HCT116 (cell line): ENCODE measurements at regions not wholly inside any gene's neighbourhood (a gene's known extent, or its start where the extent isn't known, plus 50 kb on each side); places are given as distances from the start of the nearest gene placed in this dataset.

Experiments used
- ATAC-seq: fragments of 200-7000 bp; cut with Tn5 transposase; 2 replicates; pipeline ENCODE4 v1.9.1; 2020; ENCODE audit warnings: mild to moderate bottlenecking, moderate library complexity
- BruUV-seq: library from RNA; stranded (reverse); fragments of 400-500 nt; replicated peaks from 2 replicates; lab custom pipeline; 2021; lab: Mats Ljungman, UMichigan
- CTCF ChIA-PET: fragments of 300-600 bp; sonication (Branson Sonifier 250); formaldehyde crosslinking; loops from one replicate; lab custom pipeline; 2021; ENCODE audit warnings: antibody characterized with exemption; lab: Charles Lee
- POLR2A ChIA-PET: fragments of 300-600, 350-600 bp; sonication (Branson Sonifier 250); formaldehyde crosslinking; loops from one replicate; lab custom pipeline; 2021; ENCODE audit warnings: antibody characterized with exemption; lab: Charles Lee
- RAD21 ChIA-PET, 2 experiments: fragments of 300-600 bp; sonication (Branson Sonifier 250); formaldehyde crosslinking; loops; one replicate each; lab custom pipeline; 2023; ENCODE audit warnings: low total read pairs in 2 of 2; ENCODE audit not compliant: uncharacterized antibody in 2 of 2, unreplicated experiment in 2 of 2, low non-redundant PET in 1 of 2; lab: Charles Lee
- DNase-seq: peaks from one replicate; pipeline ENCODE4 v3.0.0-alpha.2; 2010; ENCODE audit warnings: low read depth, low spot score
- H2AFZ ChIP-seq: fragments of 200-600 bp; shearing (Covaris generic), sonication (generic); 2 replicates; pipeline ENCODE4 v1.6.1; 2017; ENCODE audit warnings: low read depth, mixed run types, mixed read lengths, antibody characterized with exemption, low read length; ENCODE audit not compliant: poor library complexity, severe bottlenecking
- H3K27ac ChIP-seq: 2 replicates; pipeline ENCODE4 v1.5.1; 2012; ENCODE audit warnings: low read depth, low read length
- H3K27me3 ChIP-seq: fragments of 200-600 bp; sonication (generic); 2 replicates; pipeline ENCODE4 v1.6.1; 2016; ENCODE audit warnings: mixed run types, low read length, mixed read lengths; ENCODE audit not compliant: insufficient read depth
- H3K36me3 ChIP-seq, 2 experiments: fragments of 200-500 bp in 1 of 2; fragments of 200-600 bp in 1 of 2; sonication (Bioruptor generic) in 1 of 2; sonication (generic) in 1 of 2; 2 replicates each; pipeline versions ENCODE4 v1.5.1 to v1.6.1; 2014 to 2016; ENCODE audit warnings: low read length in 2 of 2, inconsistent platforms in 1 of 2, mixed read lengths in 1 of 2, mixed run types in 1 of 2; ENCODE audit not compliant: insufficient read depth in 2 of 2, control insufficient read depth in 1 of 2
- H3K4me1 ChIP-seq, 2 experiments: fragments of 200-600 bp in 1 of 2; sonication (generic) in 1 of 2; 2 replicates each; pipeline versions ENCODE4 v1.5.1 to v1.6.1; 2012 to 2017; ENCODE audit warnings: low read length in 2 of 2, inconsistent platforms in 1 of 2, mild to moderate bottlenecking in 1 of 2, mixed read lengths in 1 of 2, mixed run types in 1 of 2, moderate library complexity in 1 of 2; ENCODE audit not compliant: insufficient read depth in 2 of 2, control insufficient read depth in 1 of 2
- H3K4me2 ChIP-seq: fragments of 200-600 bp; sonication (generic); 2 replicates; pipeline ENCODE4 v1.6.1; 2017; ENCODE audit warnings: mixed run types, low read length, mixed read lengths
- H3K4me3 ChIP-seq, 2 experiments: fragments of 200-600 bp in 1 of 2; sonication (generic) in 1 of 2; replicated peaks in 1 of 2; 2 replicates each; pipeline ENCODE4 v1.5.1; 2011 to 2016; ENCODE audit warnings: low read length in 2 of 2, control low read depth in 1 of 2, low read depth in 1 of 2, mild to moderate bottlenecking in 1 of 2, mixed read lengths in 1 of 2, mixed run types in 1 of 2
- H3K79me2 ChIP-seq: fragments of 200-600 bp; sonication (generic); 2 replicates; pipeline ENCODE4 v1.6.1; 2017; ENCODE audit warnings: mild to moderate bottlenecking, mixed run types, low read length, moderate library complexity, mixed read lengths; ENCODE audit not compliant: insufficient read depth
- H3K9ac ChIP-seq: fragments of 200-600 bp; sonication (generic); 2 replicates; pipeline ENCODE4 v1.6.1; 2016; ENCODE audit warnings: low read length, mixed read lengths
- H3K9me2 ChIP-seq: fragments of 200-600 bp; sonication (generic), shearing (Covaris generic); 2 replicates; pipeline ENCODE4 v1.6.1; 2017; ENCODE audit warnings: mixed run types, mild to moderate bottlenecking, moderate library complexity; ENCODE audit not compliant: insufficient read depth
- H3K9me3 ChIP-seq, 2 experiments: fragments of 200-500 bp in 1 of 2; fragments of 200-600 bp in 1 of 2; sonication (Bioruptor generic) in 1 of 2; sonication (generic) in 1 of 2; 2 replicates each; pipeline ENCODE4 v1.6.1; 2014 to 2017; ENCODE audit warnings: low read length in 2 of 2, mixed read lengths in 2 of 2, inconsistent platforms in 1 of 2, low read depth in 1 of 2, mild to moderate bottlenecking in 1 of 2, mixed run types in 1 of 2, moderate library complexity in 1 of 2; ENCODE audit not compliant: control insufficient read depth in 1 of 2, insufficient read depth in 1 of 2
- H4K20me1 ChIP-seq: fragments of 200-600 bp; sonication (generic), shearing (Covaris generic); 2 replicates; pipeline ENCODE4 v1.6.1; 2017; ENCODE audit warnings: mixed run types, mild to moderate bottlenecking, moderate library complexity; ENCODE audit not compliant: insufficient read depth
- ATF3 ChIP-seq: IDR thresholded peaks from 2 replicates; pipeline ENCODE4 v1.6.1; 2012
- CTCF ChIP-seq, 3 experiments: fragments of 200-600 bp in 1 of 3; sonication (generic) in 1 of 3; IDR thresholded peaks in 2 of 3; conservative IDR thresholded peaks in 1 of 3; 2 replicates each; pipeline ENCODE4 v1.5.1; 2012 to 2017; ENCODE audit warnings: low read depth in 2 of 3, low read length in 2 of 3, antibody characterized with exemption in 1 of 3, borderline replicate concordance in 1 of 3, control low read depth in 1 of 3, mild to moderate bottlenecking in 1 of 3, mixed read lengths in 1 of 3, mixed run types in 1 of 3, moderate library complexity in 1 of 3; ENCODE audit not compliant: insufficient read depth in 1 of 3
- ELF1 ChIP-seq: IDR thresholded peaks from 2 replicates; pipeline ENCODE4 v1.6.1; 2012; ENCODE audit warnings: low read depth, borderline replicate concordance
- JUND ChIP-seq: IDR thresholded peaks from 2 replicates; pipeline ENCODE4 v1.6.1; 2012
- MAX ChIP-seq: IDR thresholded peaks from 2 replicates; pipeline ENCODE4 v1.6.1; 2012
- POLR2A ChIP-seq: IDR thresholded peaks from 2 replicates; pipeline ENCODE4 v1.7.0; 2011; ENCODE audit warnings: borderline replicate concordance; ENCODE audit not compliant: insufficient read depth, insufficient read length; ENCODE audit errors: extremely low read depth
- RAD21 ChIP-seq: IDR thresholded peaks from 2 replicates; pipeline ENCODE4 v1.6.1; 2012; ENCODE audit warnings: low read depth, mild to moderate bottlenecking
- REST ChIP-seq: IDR thresholded peaks from 2 replicates; pipeline ENCODE4 v1.6.1; 2012; ENCODE audit warnings: low read depth
- SP1 ChIP-seq: IDR thresholded peaks from 2 replicates; pipeline ENCODE4 v1.6.1; 2012; ENCODE audit warnings: low read depth
- SRF ChIP-seq: IDR thresholded peaks from 2 replicates; pipeline ENCODE4 v1.6.1; 2012; ENCODE audit warnings: low read depth
- TCF7L2 ChIP-seq: IDR thresholded peaks from 2 replicates; pipeline ENCODE4 v1.7.0; 2011; ENCODE audit warnings: borderline replicate concordance, inconsistent platforms; ENCODE audit not compliant: insufficient read depth, insufficient read length; ENCODE audit errors: extremely low read depth
- YY1 ChIP-seq: IDR thresholded peaks from 2 replicates; pipeline ENCODE4 v1.6.1; 2011; ENCODE audit warnings: low read length, low read depth, moderate library complexity, mild to moderate bottlenecking; ENCODE audit not compliant: insufficient replicate concordance; ENCODE audit errors: extremely low read depth
- intact Hi-C: fragments of 100-400 bp; cut with micrococcal nuclease; formaldehyde crosslinking; loops from 2 replicates; pipeline ENCODE4 v1.10.0; 2022

GRCh38 chr11:81022057-81022456, 1581.2 kb upstream of the TENM4 start:
- ATAC-seq (no peak), DNase-seq (no peak)
- Histone ChIP-seq H3K27ac (no peak overlapping the region), H4K20me1 (no peaks in the 10 kb centered on the region), H3K9ac (no peak overlapping the region), H3K27me3 (no peaks in the 10 kb centered on the region), H3K9me2 (no peaks in the 10 kb centered on the region)
- intact Hi-C loops = no loop called here
- TF ChIP-seq YY1 = no peak
- no peak for TF ChIP-seq ELF1
- no peak for TF ChIP-seq SP1
- TF ChIP-seq ATF3 = no peak
- TF ChIP-seq MAX = no peak
- no peak for TF ChIP-seq RAD21
- no peak for TF ChIP-seq JUND
- TF ChIP-seq REST = no peak
- TF ChIP-seq TCF7L2 = no peak
- no peak for TF ChIP-seq CTCF (IDR thresholded peaks at IDR 0.05 in 2 of 3, conservative IDR thresholded peaks at IDR 0.05 in 1 of 3; ENCODE audit: borderline replicate concordance in 1 of 3, insufficient read depth in 1 of 3, low read depth in 2 of 3, low read length in 2 of 3)
- TF ChIP-seq POLR2A = no peak
- no peak for TF ChIP-seq SRF
- TF ChIP-seq, all 23 proteins: peak for 0
- Histone ChIP-seq H2AFZ (no peak overlapping the region), H3K4me1 (no peaks in the 10 kb centered on the region), H3K4me2 (no peak overlapping the region), H3K9me3 (peaks cover 6 to 12% of the 10 kb centered on the region in 2 experiments; a peak in 3 of 4 replicates), H3K36me3 (no peaks in the 10 kb centered on the region), H3K79me2 (no peaks in the 10 kb centered on the region), H3K4me3 (no peak overlapping the region)
- ChIA-PET CTCF (no interaction called here), RAD21 (no interaction called here), POLR2A (no interaction called here)
- no TSS peak for BruUV-seq
